GM18868 (cell line): ENCODE measurements at regions not wholly inside any gene's neighbourhood (a gene's known extent, or its start where the extent isn't known, plus 50 kb on each side); places are given as distances from the start of the nearest gene placed in this dataset.

ENCODE experiments used
- ATAC-seq: cut with Tn5 transposase; IDR thresholded peaks from one replicate; pipeline ENCODE4 v1.9.1; 2021; ENCODE audit warnings: mild to moderate bottlenecking, moderate library complexity; ENCODE audit not compliant: unreplicated experiment

GRCh38 chr5:155947394-155948062 lies 379.4 kb upstream of the SGCD start:
- ATAC-seq, result no peak

DNA sequence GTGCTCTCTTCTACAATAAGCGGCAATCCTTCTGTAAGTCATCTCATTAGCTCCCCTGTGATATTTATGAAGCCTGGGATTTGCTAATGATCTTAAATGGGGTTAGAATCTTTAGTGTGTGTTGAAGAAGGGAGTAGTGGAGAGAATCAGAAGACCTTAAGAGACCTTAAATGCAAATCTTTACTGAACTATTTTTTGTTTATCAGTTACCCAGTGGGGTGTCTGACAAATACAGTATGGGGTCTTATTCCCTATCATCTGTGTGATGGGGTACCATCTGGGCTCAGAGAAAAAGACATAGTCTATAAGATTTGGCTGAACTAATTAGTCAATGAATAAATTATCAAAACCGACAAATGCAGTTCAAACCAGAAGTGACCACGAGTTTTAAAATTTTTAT lies 378.4 kb upstream of the SGCD start:
- no peak for ATAC-seq

DNA sequence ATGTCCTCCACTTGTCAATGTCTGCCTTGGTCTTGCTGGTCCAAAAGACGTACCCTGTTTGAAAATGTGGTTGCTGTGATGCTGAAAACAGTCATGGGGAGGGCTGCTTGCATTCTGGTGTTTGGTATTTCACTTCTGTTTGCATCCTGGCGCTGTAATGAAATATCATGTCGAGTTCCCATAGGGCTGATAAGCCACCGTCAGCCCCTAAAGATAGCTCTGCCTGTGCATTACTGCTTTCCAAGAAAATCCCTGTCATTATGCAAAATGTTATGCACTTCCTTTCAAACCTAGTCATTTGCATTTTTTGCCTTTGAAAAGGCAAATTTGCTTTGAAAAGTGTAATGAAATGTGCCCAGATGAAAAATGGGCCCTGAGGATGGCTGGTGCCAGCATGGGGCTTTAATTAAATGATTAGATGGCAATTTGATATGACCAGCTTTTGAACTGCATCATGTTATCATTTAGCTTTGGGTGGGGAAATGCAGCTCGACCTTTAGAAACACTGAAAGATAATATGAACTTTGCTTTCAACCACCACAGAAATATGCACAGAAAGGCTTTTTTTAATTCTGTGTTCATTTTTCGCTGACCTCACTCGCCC lies 374.4 kb upstream of the SGCD start:
- ATAC-seq, result no peak

GRCh38 chr5:155953335-155953734 lies 373.6 kb upstream of the SGCD start:
- ATAC-seq, result no peak

DNA sequence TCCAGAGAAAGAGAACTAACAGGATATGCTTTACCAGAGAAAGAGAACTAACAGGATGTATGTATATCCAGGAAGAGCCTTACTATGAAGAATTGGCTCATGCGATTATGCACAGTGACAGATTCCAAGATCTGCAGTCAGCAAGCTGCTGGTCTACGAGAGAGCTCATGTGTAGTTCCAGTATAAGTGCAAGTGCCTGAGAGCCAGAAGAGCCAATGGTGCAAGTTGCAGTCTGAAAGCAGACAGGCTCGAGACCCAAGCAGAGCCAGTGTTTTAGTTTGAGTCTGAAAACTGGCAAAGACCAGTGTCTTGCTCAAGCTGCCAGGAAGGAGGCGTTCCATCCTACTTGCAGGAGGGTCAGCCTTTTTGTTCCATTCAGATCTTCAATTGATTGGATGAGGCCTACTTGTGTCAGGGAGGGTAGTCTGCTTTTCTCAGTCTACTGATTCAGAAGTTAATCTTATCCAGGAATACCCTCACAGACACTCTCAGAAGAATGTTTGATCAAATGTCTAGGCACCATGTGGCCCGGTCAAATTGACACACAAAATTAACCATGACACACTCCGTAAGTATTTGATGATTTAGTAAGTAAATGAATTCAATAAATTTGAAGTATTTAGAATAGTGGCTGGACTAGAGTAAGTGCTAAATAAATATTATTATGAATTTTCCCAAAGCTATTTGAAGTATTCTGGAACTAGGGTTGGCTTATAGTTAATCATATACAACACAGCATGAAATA lies 372.1 kb upstream of the SGCD start:
- ATAC-seq, result no peak

- ATAC-seq, result no peak
Measured at GRCh38 chr5:155957884-155958283, 369.1 kb upstream of the SGCD start.

- no peak for ATAC-seq
Measured at GRCh38 chr5:155959082-155959481, 367.9 kb upstream of the SGCD start.

DNA sequence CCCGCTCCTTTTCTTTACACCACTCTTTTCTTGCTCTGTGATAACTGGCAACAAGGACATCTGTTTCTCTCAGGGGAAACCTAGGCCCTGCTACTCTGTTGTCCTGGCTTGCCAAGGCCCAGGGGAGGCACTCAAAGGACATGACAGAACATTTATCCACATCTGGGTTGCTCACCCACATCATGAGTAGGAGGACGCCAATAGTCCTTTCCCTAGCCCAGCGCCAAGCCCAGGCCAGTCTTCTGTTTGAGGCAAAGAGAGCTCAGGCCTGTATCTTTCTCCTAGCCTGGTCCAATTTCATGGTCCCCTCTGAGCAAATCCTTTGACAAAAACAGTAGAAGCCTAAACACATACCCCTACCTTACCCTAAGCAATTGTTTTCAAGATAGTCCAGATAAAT lies 366.8 kb upstream of the SGCD start:
- no peak for ATAC-seq

- no peak for ATAC-seq
Measured at GRCh38 chr5:155969537-155969936, 357.4 kb upstream of the SGCD start.

GRCh38 chr5:155974369-155974768 lies 352.6 kb upstream of the SGCD start:
- ATAC-seq, result no peak

GRCh38 chr5:155978850-155979249 lies 348.1 kb upstream of the SGCD start:
- ATAC-seq, result no peak

DNA sequence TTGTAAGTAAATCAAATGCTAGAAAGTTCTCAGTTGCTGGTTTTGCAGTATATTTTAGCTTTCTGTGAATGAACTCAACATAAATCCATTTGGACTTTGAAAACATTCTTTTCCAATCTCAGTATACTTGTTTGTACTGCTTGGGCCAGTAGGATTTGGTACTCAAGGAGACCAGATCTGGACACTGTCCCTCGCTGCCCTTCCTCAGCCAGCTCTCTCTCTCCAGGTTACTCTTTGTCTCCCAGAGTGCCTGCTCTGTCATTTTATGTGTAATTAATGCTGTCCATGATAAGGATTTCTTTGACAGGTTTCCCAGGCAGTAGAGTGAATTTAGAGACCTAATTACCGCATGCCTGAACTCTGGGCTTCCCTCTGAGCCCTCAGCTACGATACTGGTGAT lies 344.6 kb upstream of the SGCD start:
- ATAC-seq, result no peak

DNA sequence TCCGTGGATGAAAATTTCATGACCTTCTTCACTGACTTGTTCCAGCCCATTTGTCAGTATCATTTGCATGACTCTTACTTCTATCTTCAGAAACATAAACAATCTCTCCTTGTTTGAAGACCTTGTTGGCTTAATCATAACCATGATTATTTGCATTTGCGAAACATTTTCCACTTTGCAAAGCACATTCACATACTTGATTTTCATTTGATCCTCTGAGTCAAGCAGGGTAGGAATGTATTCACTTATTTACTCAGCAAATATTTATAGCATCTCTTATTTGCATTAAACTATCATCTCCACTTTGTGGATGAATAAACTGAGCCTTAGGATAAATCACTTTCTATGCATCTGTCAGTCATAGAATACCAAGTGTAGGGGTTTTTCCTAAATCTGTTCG lies 343.0 kb upstream of the SGCD start:
- no peak for ATAC-seq

DNA sequence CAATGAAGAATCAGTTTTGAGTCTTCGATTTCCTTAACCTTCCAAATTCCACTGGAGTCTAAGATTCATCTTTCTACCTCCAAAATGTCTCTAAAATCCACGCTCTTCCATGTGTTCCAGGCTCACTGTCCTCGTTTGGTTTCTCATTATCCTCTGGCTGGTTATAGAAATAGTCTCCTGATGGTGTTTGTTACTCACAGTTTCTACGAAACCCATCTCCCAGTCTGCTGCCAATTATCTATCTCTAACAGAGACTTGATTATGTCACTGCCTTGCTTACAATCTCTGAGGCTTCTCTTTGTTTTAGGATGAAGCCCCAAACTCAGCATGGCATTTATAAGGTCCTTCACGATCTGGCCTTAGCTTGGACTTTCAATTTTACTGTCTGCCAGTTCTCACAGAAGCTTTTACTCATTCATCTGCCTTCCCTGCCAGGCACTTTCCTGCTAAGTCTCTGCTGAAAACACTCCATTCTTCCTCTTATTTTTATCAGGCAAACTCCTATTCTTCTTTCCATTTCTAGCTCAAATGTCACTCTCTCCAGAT lies 339.6 kb upstream of the SGCD start:
- no peak for ATAC-seq

GRCh38 chr5:155989879-155990278 lies 337.1 kb upstream of the SGCD start:
- ATAC-seq, result no peak

DNA sequence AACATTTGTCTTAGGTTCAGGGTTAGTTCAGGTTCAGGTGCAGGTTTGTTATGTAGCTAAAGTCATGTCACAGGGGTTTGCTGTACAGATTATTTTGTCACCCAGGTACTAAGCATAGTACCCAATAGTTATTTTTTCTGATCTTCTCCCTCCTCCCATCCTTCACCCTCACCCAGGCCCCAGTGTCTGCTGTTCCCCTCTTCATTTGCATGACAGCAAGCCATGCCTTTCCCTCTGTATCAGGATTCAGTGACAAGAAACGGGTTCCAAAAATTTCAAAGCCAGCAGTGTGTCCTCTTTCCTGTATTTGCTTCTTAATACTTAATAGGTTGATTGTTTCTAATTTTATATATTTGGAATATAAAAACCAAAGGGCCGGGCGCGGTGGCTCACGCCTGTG lies 330.8 kb upstream of the SGCD start:
- ATAC-seq, result no peak

DNA sequence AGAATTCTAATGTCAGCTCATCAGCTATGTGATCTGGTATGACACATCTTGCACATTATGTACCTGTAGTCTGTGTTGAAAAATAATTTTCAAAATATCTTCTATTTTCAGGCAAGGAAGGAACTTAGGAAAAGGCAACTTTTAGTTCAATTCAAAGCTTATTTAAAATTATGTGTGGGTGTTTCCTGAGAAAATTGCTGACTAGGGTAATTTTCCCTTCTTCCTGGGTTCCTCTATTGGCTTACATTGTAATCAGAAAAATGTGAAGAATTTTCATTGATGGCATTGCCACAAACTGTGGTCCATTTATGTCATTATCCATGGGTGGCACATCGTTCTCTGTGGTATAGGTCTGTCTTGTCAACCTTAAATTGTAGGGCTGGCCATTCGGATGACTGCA lies 328.7 kb upstream of the SGCD start:
- no peak for ATAC-seq

- no peak for ATAC-seq
Measured at GRCh38 chr5:156000115-156000514, 326.8 kb upstream of the SGCD start.

- no peak for ATAC-seq
Measured at GRCh38 chr5:156004754-156005153, 322.2 kb upstream of the SGCD start.

- ATAC-seq, result no peak
Measured at GRCh38 chr5:156006026-156006647, 320.8 kb upstream of the SGCD start.

GRCh38 chr5:156008844-156009243 lies 318.1 kb upstream of the SGCD start:
- no peak for ATAC-seq

- no peak for ATAC-seq
Measured at GRCh38 chr5:156009583-156009982, 317.4 kb upstream of the SGCD start.
